ENCODE measurements at regions not wholly inside any gene's neighbourhood (a gene's known extent, or its start where the extent isn't known, plus 50 kb on each side); places are given as distances from the start of the nearest gene placed in this dataset.

DNA sequence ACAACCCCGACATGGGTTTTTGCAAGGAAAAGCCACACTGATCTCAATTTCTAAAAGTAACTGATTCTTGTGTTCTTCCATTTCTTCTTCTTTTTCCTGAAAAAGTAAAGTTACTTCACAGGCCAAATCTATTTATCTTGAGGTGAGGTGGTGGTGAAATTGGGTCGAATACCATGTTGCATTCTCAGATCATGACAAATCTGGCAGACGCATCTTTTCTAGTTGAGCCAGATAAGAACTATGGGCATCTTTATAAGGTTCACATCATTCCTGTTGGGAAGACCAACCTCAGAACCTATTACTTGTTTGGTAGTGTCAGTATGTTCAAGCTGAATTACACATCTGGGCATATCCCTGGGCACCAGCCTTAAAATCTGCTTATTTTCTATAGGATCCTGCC, 78.6 kb upstream of the USP25 start:
- TF ChIP-seq CTCF (conservative IDR thresholded peaks at IDR 0.05) (no peak), ZFX (IDR thresholded peaks at IDR 0.05) (no peak)

All from C4-2B (cell line).